ENCODE measurements at regions not wholly inside any gene's neighbourhood (a gene's known extent, or its start where the extent isn't known, plus 50 kb on each side); places are given as distances from the start of the nearest gene placed in this dataset.
A peak's percentile ranks its signal among the peaks of the same experiment; 100 is the strongest.

DNA sequence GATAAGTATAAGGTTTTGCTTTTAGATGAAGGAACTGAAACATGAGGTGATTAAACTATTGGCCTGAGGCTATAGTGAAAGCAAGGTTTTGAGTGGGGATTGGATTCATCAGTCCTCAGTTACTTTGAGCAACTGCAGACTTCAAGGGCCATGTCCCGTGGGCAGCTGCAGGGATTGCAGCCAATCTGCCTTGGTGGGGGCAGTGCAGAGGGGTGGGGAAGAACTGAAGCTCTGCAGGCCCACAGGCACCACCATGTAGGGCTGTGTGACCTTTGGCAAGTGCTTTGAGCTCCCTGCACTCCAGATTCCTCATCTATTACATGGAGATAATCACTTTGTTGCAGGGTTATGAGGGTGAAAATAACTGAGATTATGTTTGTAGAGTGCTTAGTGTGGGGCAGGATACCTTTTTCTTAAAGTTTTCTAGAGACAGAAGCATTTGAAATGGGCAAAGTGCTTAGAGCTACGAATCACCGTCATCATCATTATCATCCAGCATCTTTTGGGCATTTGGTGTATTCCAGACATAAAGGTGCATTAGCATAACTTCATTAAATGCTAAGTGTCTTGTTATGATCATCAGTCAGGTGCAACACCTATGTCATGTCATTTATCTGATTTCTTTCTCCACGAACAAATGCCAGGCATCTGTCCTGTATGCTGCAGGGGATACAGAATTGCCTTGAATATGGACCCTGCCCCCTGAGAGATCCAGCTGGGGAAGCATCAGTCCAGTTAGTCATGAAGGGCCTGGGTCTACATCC is 72.1 kb upstream of the TENM4 start:
- Histone ChIP-seq H3K36me3 (replicated peaks in 1 of 2) (no peaks in the 10 kb centered on the region), H3K27ac (no peak overlapping the region), H3K4me3 (no peak overlapping the region), H3K4me1 (replicated peaks in 1 of 2) (no peaks in the 10 kb centered on the region), H3K9me3 (replicated peaks in 1 of 3) (no peaks in the 10 kb centered on the region), H3K27me3 (no peaks in the 10 kb centered on the region)
- DNase-seq, result no peak
- intact Hi-C loops (cut with DNase I), result no loop called here
- WGBS, 4 donors, result 57 to 76% (median 74%) methylated on average over 4 of the region's 4 CpGs
- no peak for TF ChIP-seq POLR2A (IDR thresholded peaks at IDR 0.05)
- TF ChIP-seq, protein P1, sequence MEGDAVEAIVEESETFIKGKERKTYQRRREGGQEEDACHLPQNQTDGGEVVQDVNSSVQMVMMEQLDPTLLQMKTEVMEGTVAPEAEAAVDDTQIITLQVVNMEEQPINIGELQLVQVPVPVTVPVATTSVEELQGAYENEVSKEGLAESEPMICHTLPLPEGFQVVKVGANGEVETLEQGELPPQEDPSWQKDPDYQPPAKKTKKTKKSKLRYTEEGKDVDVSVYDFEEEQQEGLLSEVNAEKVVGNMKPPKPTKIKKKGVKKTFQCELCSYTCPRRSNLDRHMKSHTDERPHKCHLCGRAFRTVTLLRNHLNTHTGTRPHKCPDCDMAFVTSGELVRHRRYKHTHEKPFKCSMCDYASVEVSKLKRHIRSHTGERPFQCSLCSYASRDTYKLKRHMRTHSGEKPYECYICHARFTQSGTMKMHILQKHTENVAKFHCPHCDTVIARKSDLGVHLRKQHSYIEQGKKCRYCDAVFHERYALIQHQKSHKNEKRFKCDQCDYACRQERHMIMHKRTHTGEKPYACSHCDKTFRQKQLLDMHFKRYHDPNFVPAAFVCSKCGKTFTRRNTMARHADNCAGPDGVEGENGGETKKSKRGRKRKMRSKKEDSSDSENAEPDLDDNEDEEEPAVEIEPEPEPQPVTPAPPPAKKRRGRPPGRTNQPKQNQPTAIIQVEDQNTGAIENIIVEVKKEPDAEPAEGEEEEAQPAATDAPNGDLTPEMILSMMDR (IDR thresholded peaks at IDR 0.05), result no peak

DNA sequence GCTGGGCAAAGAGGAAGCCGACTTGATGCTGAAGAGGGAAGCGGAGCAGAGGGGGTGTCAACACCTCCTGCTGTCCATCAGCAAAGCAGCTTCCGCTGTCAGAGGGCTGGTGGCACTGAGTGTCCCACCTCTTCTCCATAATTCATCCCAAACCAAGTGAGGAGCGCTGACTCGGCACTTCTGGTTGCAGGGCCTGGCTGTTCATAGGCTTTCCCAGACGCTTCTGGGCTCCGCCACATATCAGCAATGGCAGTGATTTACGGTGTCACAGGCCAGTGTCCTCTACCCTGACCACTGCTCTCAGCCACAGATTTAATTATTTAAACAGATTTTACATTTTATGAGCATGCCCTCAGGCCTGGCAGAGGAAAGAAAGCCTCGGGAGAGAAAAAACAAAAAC is 70.1 kb upstream of the TENM4 start:
- no peaks in the 10 kb centered on the region for H3K36me3 ChIP-seq (replicated peaks in 1 of 2)
- TF ChIP-seq POLR2A (IDR thresholded peaks at IDR 0.05), result no peak
- TF ChIP-seq, protein P1 (IDR thresholded peaks at IDR 0.05), result no peak
- no peaks in the 10 kb centered on the region for H3K4me1 ChIP-seq (replicated peaks in 1 of 2)
- WGBS, 4 donors, result 67 to 74% (median 69%) methylated on average over 6 to 9 of the region's 9 CpGs
- peak in 1 of 7 donors; percentile 69 for DNase-seq
- no peak overlapping the region for H3K27ac ChIP-seq
- H3K4me3 ChIP-seq, result no peak overlapping the region
- intact Hi-C loops (cut with DNase I), result no loop called here
- no peaks in the 10 kb centered on the region for H3K27me3 ChIP-seq
- H3K9me3 ChIP-seq (replicated peaks in 1 of 3), result no peaks in the 10 kb centered on the region

DNA sequence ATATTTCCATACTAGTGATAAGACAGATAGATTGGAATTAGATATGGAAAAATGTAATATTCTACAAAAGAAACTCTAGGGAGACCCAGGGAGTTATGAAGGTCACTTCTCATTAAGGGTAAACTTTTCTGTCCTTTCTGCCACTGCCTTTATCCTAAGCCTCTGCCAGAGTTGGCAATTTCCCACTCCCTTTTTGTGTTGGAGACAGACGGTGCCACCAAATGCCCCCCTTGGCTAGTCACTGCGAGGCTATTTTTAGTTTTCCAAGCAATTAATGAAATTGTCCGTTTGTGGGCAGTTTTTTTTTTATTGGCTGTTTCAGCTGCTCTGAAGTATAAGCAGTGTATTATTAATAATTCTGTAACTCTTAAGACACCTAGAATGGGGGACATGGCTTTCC is 67.6 kb upstream of the TENM4 start:
- DNase-seq, result no peak
- Histone ChIP-seq H3K4me3 (no peak overlapping the region), H3K27ac (no peak overlapping the region), H3K27me3 (no peaks in the 10 kb centered on the region), H3K36me3 (replicated peaks in 1 of 2) (no peaks in the 10 kb centered on the region), H3K4me1 (replicated peaks in 1 of 2) (no peaks in the 10 kb centered on the region), H3K9me3 (replicated peaks in 1 of 3) (no peaks in the 10 kb centered on the region)
- intact Hi-C loops (cut with DNase I), result no loop called here
- 50 to 57% (median 54%) methylated on average over 3 of the region's 3 CpGs for WGBS, 4 donors
- TF ChIP-seq, protein P1 (IDR thresholded peaks at IDR 0.05), result no peak

DNA sequence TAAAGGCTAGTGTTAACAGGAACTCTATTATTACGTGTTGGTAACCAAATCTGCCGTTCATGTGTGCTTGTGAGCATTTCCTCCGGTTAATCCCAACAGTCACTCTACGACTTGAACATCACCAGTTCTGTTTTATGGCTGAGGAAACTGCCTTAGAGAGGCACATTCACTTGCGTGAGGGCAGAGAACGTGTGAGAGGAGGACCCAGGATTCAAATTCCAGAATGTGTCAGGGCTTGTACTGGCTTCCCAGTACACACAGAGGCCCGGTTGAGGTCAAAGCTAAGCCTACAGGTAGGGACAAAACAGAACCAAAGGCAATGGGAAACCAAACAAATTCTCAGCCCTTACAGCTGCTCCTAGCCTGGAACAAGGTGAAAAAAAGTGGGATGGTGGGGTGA is 66.9 kb upstream of the TENM4 start:
- intact Hi-C loops (cut with DNase I), result no loop called here
- 73 to 81% (median 78%) methylated on average over 7 of the region's 7 CpGs for WGBS, 4 donors
- no peak for TF ChIP-seq POLR2A (IDR thresholded peaks at IDR 0.05)
- TF ChIP-seq, protein P1 (IDR thresholded peaks at IDR 0.05), result no peak
- no peak for DNase-seq
- Histone ChIP-seq H3K4me3 (no peak overlapping the region), H3K4me1 (replicated peaks in 1 of 2) (no peaks in the 10 kb centered on the region), H3K36me3 (replicated peaks in 1 of 2) (no peaks in the 10 kb centered on the region), H3K27ac (no peak overlapping the region), H3K9me3 (replicated peaks in 1 of 3) (no peaks in the 10 kb centered on the region), H3K27me3 (no peaks in the 10 kb centered on the region)

Measured in adrenal gland (tissue), 9 donors.